SJCRH30 (cell line): ENCODE measurements at regions not wholly inside any gene's neighbourhood (a gene's known extent, or its start where the extent isn't known, plus 50 kb on each side); places are given as distances from the start of the nearest gene placed in this dataset.
A peak's percentile ranks its signal among the peaks of the same experiment; 100 is the strongest.

Experiments used
- DNase-seq, 2 experiments: peaks; one replicate each; pipeline ENCODE4 v3.0.0-alpha.2; 2015 to 2020
- H3K27ac ChIP-seq: fragments of 250-450 bp; sonication (Bioruptor Pico); 2 replicates; pipeline ENCODE4 v1.5.1; 2020; ENCODE audit warnings: mild to moderate bottlenecking, moderate library complexity
- H3K27me3 ChIP-seq: fragments of 250-450 bp; sonication (Bioruptor Pico); 2 replicates; pipeline ENCODE4 v1.5.1; 2020; ENCODE audit warnings: mild to moderate bottlenecking, moderate library complexity
- H3K36me3 ChIP-seq: fragments of 250-450 bp; sonication (Bioruptor Pico); 2 replicates; pipeline ENCODE4 v1.5.1; 2020; ENCODE audit warnings: mild to moderate bottlenecking, moderate library complexity
- H3K4me1 ChIP-seq: fragments of 250-450 bp; sonication (Bioruptor Pico); 2 replicates; pipeline ENCODE4 v1.5.1; 2020; ENCODE audit warnings: mild to moderate bottlenecking, moderate library complexity
- H3K4me3 ChIP-seq: fragments of 250-450 bp; sonication (Bioruptor Pico); 2 replicates; pipeline ENCODE4 v1.5.1; 2020; ENCODE audit warnings: mild to moderate bottlenecking, moderate library complexity
- H3K9me3 ChIP-seq: fragments of 250-450 bp; sonication (Bioruptor Pico); replicated peaks from 2 replicates; pipeline ENCODE4 v1.5.1; 2020; ENCODE audit warnings: mild to moderate bottlenecking, moderate library complexity

- no peak overlapping the region for H3K4me3 ChIP-seq
- peaks cover 26% of the 10 kb centered on the region for H3K4me1 ChIP-seq
- H3K9me3 ChIP-seq: peaks cover 3% of the 10 kb centered on the region; the same call in 1 of the 2 replicates
- no peaks in the 10 kb centered on the region for H3K27me3 ChIP-seq
- DNase-seq: peak in 1 of 2 experiments; percentile 16
- H3K36me3 ChIP-seq: no peaks in the 10 kb centered on the region
- H3K27ac ChIP-seq: no peak overlapping the region
Measured at GRCh38 chr1:218494449-218494852, 149.3 kb downstream of the TGFB2 start.

- no peak overlapping the region for H3K27ac ChIP-seq
- H3K36me3 ChIP-seq: no peaks in the 10 kb centered on the region
- H3K4me3 ChIP-seq: no peak overlapping the region
- H3K9me3 ChIP-seq: peaks cover 3% of the 10 kb centered on the region; the same call in 1 of the 2 replicates
- no peaks in the 10 kb centered on the region for H3K27me3 ChIP-seq
- no peak for DNase-seq
- peaks cover 21% of the 10 kb centered on the region for H3K4me1 ChIP-seq
Measured at GRCh38 chr1:218495931-218496330, 150.8 kb downstream of the TGFB2 start.

DNA sequence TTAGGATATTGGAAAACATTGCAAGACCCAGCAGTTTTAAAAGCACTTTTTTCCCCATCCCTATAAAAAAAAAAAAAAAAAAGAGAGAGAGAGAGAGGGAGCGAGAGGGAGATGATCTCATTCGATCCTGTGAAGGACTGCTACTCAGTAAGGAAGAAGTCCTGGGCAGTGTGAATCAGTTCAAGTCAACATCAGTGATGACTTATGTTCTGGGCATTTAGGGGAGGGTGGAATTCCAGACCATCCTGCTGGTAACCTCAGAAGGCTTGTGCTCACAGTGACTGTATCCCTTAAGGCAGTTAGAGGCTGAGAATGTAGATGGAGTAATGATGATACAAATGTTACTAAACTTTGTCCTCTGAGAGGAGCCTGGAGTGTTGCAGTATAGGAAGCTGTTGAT, 151.4 kb downstream of the TGFB2 start:
- Histone ChIP-seq H3K4me1 (peaks cover 21% of the 10 kb centered on the region), H3K4me3 (no peak overlapping the region), H3K27ac (peak overlapping the region; percentile 9; the same call in 1 of the 2 replicates), H3K9me3 (peaks cover 3% of the 10 kb centered on the region; the same call in 1 of the 2 replicates), H3K36me3 (no peaks in the 10 kb centered on the region), H3K27me3 (no peaks in the 10 kb centered on the region)
- peak; percentile 46 to 60 for DNase-seq

- DNase-seq: peak in 1 of 2 experiments; percentile 17
- Histone ChIP-seq H3K36me3 (no peaks in the 10 kb centered on the region), H3K4me1 (peaks cover 21% of the 10 kb centered on the region), H3K4me3 (peak overlapping the region; percentile 40), H3K27me3 (no peaks in the 10 kb centered on the region), H3K9me3 (peaks cover 3% of the 10 kb centered on the region; the same call in 1 of the 2 replicates), H3K27ac (peak overlapping the region; percentile 70)
Measured at GRCh38 chr1:218498056-218498938, 153.2 kb downstream of the TGFB2 start.

DNA sequence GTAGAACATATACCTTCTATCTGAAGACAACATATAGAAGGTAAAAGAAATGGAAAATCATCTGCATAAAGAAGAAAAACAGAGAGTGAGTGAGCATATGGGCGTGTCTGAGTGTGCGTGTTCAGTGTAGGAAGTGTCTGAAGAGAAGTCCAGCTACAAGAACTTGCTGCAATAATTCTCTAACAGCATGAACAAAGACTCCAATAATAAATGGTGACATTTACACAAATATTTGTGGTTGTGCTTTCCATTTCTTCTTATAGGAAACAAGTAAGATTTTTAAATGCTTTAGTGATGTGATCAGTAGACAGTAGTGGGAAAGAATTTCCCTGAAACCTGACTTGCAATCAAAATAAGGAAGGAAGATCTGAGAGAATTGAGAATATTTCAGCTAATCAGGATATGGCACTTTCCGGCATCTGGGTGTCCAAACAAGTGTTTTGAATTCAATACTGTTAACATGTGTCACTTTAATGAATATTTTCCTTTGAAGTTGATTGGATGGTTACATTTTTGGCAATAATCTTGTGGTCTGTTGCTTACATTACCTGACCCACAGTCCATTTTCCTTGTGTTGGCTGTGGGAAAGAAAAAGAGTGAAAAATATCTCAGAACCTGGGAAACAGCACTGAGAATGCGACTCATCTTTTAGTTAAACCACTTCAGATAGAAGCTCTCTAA, 154.0 kb downstream of the TGFB2 start:
- DNase-seq: no peak
- Histone ChIP-seq H3K27me3 (no peaks in the 10 kb centered on the region), H3K36me3 (no peaks in the 10 kb centered on the region), H3K9me3 (0 out of 2 replicates have a peak, but pooled peaks cover 3% of the 10 kb centered on the region), H3K4me3 (peak overlapping the region; percentile 40), H3K27ac (peak overlapping the region; percentile 70), H3K4me1 (peaks cover 21% of the 10 kb centered on the region)

- no peaks in the 10 kb centered on the region for H3K27me3 ChIP-seq
- H3K4me3 ChIP-seq: no peak overlapping the region
- no peaks in the 10 kb centered on the region for H3K36me3 ChIP-seq
- DNase-seq: no peak
- H3K9me3 ChIP-seq: 0 out of 2 replicates have a peak, but pooled peaks cover 3% of the 10 kb centered on the region
- H3K4me1 ChIP-seq: peaks cover 21% of the 10 kb centered on the region
- peak overlapping the region; percentile 70; the same call in 1 of the 2 replicates for H3K27ac ChIP-seq
Measured at GRCh38 chr1:218499911-218500310, 154.8 kb downstream of the TGFB2 start.

DNA sequence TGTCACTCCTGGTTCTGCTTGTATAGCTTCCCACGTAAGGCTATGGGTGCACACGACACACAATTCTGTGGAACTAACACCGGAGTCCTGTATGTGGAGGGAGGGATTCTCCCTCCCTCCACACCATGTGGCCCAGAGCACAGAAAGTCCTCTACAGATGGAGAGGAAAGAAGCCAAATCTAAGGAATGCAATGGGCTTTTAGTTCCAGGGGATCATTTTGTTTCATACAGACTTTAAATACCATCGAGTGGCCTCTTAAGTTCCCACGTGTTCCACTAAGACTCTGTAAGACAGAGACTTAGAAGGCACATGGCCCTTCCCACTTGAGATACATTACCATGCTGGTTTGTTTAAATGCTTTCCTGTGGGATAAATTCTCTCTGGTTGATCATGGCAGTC, 156.0 kb downstream of the TGFB2 start:
- no peak overlapping the region for H3K27ac ChIP-seq

GRCh38 chr1:218502383-218502782, 157.2 kb downstream of the TGFB2 start:
- no peaks in the 10 kb centered on the region; the same call in 1 of the 2 replicates for H3K36me3 ChIP-seq
- no peak for DNase-seq
- no peak overlapping the region for H3K4me3 ChIP-seq
- H3K9me3 ChIP-seq: peaks cover 10% of the 10 kb centered on the region; the same call in 1 of the 2 replicates
- no peaks in the 10 kb centered on the region for H3K27me3 ChIP-seq
- no peak overlapping the region for H3K27ac ChIP-seq
- peaks cover 15% of the 10 kb centered on the region for H3K4me1 ChIP-seq

More for the DNA sequence above, 156.0 kb downstream of the TGFB2 start:
- no peaks in the 10 kb centered on the region for H3K36me3 ChIP-seq
- peaks cover 21% of the 10 kb centered on the region for H3K4me1 ChIP-seq
- H3K4me3 ChIP-seq: no peak overlapping the region
- no peak for DNase-seq
- H3K9me3 ChIP-seq: 0 out of 2 replicates have a peak, but pooled peaks cover under 1% of the 10 kb centered on the region
- H3K27me3 ChIP-seq: no peaks in the 10 kb centered on the region

DNA sequence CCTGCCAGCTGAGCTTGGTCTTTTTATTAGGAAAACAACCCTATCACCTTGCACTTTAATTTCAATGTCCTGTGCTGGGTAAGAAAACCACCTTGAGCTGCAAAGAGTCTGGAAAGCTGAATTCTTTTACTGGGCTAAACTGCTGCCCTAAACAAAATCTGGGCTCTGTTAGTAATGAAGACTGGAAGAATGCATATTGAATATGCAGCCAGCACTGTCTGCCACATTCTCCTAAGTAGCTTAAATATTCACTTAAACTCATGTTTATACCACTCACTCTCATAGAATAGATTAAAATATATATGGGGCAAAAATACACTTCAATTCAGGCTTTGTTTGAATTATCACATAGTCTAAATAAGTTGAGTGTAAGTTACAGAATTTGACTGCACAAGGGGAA, 158.0 kb downstream of the TGFB2 start:
- DNase-seq: no peak
- Histone ChIP-seq H3K4me1 (peaks cover 12% of the 10 kb centered on the region), H3K9me3 (peaks cover 16% of the 10 kb centered on the region; the same call in 1 of the 2 replicates), H3K27ac (no peak overlapping the region), H3K4me3 (no peak overlapping the region), H3K36me3 (no peaks in the 10 kb centered on the region; the same call in 1 of the 2 replicates), H3K27me3 (no peaks in the 10 kb centered on the region)

- Histone ChIP-seq H3K27ac (no peak overlapping the region), H3K4me3 (no peak overlapping the region), H3K9me3 (peaks cover 24% of the 10 kb centered on the region), H3K4me1 (no peaks in the 10 kb centered on the region), H3K36me3 (no peaks in the 10 kb centered on the region; the same call in 1 of the 2 replicates), H3K27me3 (no peaks in the 10 kb centered on the region)
- no peak for DNase-seq
Measured at GRCh38 chr1:218507355-218508002, 162.3 kb downstream of the TGFB2 start.

DNA sequence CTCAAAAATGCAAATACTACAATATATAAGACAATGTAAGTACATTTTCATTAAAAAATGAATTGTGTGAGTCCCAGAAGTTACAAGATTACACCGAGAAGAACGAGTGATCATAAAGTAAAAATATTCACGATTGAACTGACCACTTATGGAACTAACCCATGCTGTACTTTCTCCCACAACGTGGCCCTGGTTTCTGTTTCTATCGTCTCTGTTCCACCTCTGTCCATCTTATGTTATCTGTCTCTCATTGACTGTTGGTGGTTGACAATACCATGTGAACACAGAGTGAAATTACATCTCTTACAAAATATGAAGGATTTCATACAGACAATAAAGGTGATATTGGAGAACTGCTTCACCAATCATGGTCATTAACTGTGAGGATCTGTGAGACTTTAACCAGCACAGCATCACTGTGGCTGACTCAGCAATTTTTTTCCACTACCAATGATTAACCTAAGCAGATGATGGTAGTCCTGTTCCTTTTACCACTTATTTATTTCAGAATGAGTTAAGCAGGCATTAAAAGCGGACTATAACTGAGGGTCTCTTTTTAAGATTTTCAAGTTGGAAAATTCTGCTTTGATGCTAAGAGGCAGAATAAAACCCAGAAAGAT, 165.1 kb downstream of the TGFB2 start:
- no peaks in the 10 kb centered on the region for H3K27me3 ChIP-seq
- H3K9me3 ChIP-seq: peaks cover 24% of the 10 kb centered on the region
- no peak overlapping the region for H3K27ac ChIP-seq
- DNase-seq: no peak
- H3K4me1 ChIP-seq: no peaks in the 10 kb centered on the region
- H3K36me3 ChIP-seq: no peaks in the 10 kb centered on the region; the same call in 1 of the 2 replicates
- no peak overlapping the region for H3K4me3 ChIP-seq

DNA sequence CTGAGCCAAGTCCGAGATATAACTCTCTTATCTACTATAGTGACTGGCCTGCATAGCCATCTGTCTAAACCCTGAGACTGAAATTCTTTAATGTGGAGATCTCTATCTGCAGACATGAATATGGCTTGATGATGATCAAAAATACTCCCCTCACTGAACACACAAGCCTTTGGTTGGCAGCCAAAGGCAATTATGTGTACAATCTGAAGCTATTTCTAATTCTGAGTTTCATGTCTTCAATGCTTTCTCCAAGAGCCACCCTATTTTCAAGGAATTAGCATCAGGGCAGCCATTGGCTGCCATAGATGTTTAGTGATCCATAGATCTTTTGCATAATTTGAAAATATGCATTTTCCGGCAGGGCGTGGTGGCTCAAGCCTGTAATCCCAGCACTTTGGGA, 168.2 kb downstream of the TGFB2 start:
- H3K27me3 ChIP-seq: no peaks in the 10 kb centered on the region
- H3K4me1 ChIP-seq: no peaks in the 10 kb centered on the region
- H3K27ac ChIP-seq: no peak overlapping the region
- no peak overlapping the region for H3K4me3 ChIP-seq
- DNase-seq: no peak
- H3K9me3 ChIP-seq: peaks cover 5% of the 10 kb centered on the region
- H3K36me3 ChIP-seq: no peaks in the 10 kb centered on the region

DNA sequence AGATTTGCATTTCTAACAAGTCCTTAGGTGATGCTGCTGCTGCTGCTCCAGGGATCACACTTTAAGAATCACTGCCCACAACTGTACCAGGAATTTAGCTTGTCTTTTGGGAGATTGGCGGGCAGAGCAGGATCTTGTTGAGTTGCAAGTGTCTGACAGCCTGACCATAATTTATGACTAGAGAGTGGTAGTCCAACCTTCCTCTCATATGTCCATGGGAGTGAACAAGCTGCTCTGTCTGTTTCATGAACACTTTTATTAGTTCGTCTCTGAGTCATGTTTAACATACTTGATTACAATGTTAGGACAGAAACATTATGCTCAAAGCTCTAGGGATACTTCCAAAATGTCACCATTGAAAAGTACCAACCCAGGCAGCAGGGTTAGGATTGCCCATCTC, 169.6 kb downstream of the TGFB2 start:
- DNase-seq: no peak
- Histone ChIP-seq H3K27me3 (no peaks in the 10 kb centered on the region), H3K4me1 (0 out of 2 replicates have a peak, but pooled peaks cover 6% of the 10 kb centered on the region), H3K9me3 (no peaks in the 10 kb centered on the region), H3K4me3 (no peak overlapping the region), H3K27ac (no peak overlapping the region), H3K36me3 (no peaks in the 10 kb centered on the region)

DNA sequence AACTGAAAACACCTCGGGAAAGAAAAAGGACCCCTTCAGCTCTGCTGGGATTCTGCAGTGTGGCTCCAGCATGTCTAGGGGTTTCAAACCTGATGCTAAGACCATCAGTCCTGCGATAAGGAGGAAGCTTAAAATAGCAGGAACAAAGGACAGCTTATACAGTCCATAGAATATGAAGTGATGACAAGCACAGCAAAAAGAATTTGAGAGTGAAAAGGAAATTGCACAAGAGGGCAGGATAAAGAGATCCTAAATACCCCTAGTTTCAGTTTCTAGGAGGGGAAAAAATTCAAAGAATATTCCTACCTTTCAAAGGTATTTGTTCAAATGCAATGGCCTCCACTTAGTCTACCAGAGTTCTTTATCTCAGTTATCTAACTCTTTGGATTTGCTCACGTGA, 171.4 kb downstream of the TGFB2 start:
- Histone ChIP-seq H3K27me3 (no peaks in the 10 kb centered on the region), H3K4me1 (0 out of 2 replicates have a peak, but pooled peaks cover 6% of the 10 kb centered on the region), H3K4me3 (no peak overlapping the region), H3K36me3 (no peaks in the 10 kb centered on the region), H3K27ac (no peak overlapping the region), H3K9me3 (no peaks in the 10 kb centered on the region)
- DNase-seq: no peak
